HEK293T (cell line): ENCODE measurements at regions not wholly inside any gene's neighbourhood (a gene's known extent, or its start where the extent isn't known, plus 50 kb on each side); places are given as distances from the start of the nearest gene placed in this dataset.

ENCODE experiments used
- BHLHE40 ChIP-seq: fragments of 450-650 bp; IDR thresholded peaks from 2 replicates; pipeline ENCODE4 v1.6.1; 2016; ENCODE audit warnings: mild to moderate bottlenecking, moderate library complexity, borderline replicate concordance
- FOXK2 ChIP-seq: fragments of 450-650 bp; IDR thresholded peaks from 2 replicates; pipeline ENCODE4 v1.6.1; 2016; ENCODE audit warnings: mild to moderate bottlenecking
- FOXM1 ChIP-seq: fragments of 450-650 bp; IDR thresholded peaks from 2 replicates; pipeline ENCODE4 v1.6.1; 2017; ENCODE audit warnings: mild to moderate bottlenecking, borderline replicate concordance

DNA sequence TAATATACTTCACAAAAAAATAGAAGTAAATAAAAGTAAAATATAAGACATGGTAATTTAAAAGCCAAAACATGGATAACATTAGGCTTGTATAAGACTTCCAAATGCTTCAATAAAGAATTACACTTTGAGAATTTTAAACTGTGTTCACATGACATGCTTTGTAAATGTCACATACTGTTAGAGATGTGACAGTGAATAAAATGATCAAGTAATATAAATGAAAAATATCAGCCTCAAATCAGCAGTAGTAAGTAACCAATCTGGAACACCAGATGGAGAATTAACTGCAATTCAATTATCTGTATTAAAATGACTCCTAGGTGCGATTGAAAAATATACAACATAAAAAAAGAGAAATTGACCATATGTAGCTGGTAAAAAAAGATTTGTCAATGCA lies 1260.8 kb downstream of the BRINP3 start:
- TF ChIP-seq FOXK2, result no peak
- no peak for TF ChIP-seq FOXM1
- no peak for TF ChIP-seq BHLHE40
